ENCODE measurements at regions not wholly inside any gene's neighbourhood (a gene's known extent, or its start where the extent isn't known, plus 50 kb on each side); places are given as distances from the start of the nearest gene placed in this dataset.

DNA sequence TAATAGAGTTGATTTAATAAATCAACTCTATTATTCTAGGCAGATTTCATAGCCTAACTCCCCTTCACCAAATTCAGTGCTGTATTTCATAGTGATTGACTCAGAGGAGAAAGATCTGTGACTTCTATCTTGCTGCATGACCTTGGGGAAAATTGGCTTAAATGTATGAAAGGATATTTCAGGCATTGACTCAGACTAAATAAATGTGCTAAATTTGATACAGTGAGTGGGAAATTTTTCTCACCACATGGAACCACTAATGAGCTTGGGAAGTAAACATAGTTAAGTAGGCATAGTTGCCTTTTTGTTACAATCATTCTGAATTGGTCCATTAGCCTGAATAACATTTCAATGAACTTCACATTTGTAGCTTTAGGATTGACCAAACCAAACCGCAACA is 89.0 kb upstream of the PRPS1L1 start:
- TF ChIP-seq POLR2A (IDR thresholded peaks at IDR 0.05) (no peak), POLR2AphosphoS5 (IDR thresholded peaks at IDR 0.05; ENCODE audit: insufficient read depth in 1 of 2, low read depth in 1 of 2) (no peak)
- TF ChIP-seq, protein P1, sequence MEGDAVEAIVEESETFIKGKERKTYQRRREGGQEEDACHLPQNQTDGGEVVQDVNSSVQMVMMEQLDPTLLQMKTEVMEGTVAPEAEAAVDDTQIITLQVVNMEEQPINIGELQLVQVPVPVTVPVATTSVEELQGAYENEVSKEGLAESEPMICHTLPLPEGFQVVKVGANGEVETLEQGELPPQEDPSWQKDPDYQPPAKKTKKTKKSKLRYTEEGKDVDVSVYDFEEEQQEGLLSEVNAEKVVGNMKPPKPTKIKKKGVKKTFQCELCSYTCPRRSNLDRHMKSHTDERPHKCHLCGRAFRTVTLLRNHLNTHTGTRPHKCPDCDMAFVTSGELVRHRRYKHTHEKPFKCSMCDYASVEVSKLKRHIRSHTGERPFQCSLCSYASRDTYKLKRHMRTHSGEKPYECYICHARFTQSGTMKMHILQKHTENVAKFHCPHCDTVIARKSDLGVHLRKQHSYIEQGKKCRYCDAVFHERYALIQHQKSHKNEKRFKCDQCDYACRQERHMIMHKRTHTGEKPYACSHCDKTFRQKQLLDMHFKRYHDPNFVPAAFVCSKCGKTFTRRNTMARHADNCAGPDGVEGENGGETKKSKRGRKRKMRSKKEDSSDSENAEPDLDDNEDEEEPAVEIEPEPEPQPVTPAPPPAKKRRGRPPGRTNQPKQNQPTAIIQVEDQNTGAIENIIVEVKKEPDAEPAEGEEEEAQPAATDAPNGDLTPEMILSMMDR (IDR thresholded peaks at IDR 0.05): no peak
